HG03139 (cell line): ENCODE measurements at regions not wholly inside any gene's neighbourhood (a gene's known extent, or its start where the extent isn't known, plus 50 kb on each side); places are given as distances from the start of the nearest gene placed in this dataset.
A peak's percentile ranks its signal among the peaks of the same experiment; 100 is the strongest.
"Not testable (repeated sequence)": the region's sequence is repeated elsewhere in the genome, so short reads cannot be mapped to it uniquely, and the experiment has no call there.

ENCODE experiments used
- ATAC-seq: cut with Tn5 transposase; IDR thresholded peaks from one replicate; pipeline ENCODE4 v1.9.1; 2021; ENCODE audit not compliant: unreplicated experiment

GRCh38 chr5:157997991-157998504 lies 139.1 kb upstream of the CLINT1 start:
- ATAC-seq, result no peak

DNA sequence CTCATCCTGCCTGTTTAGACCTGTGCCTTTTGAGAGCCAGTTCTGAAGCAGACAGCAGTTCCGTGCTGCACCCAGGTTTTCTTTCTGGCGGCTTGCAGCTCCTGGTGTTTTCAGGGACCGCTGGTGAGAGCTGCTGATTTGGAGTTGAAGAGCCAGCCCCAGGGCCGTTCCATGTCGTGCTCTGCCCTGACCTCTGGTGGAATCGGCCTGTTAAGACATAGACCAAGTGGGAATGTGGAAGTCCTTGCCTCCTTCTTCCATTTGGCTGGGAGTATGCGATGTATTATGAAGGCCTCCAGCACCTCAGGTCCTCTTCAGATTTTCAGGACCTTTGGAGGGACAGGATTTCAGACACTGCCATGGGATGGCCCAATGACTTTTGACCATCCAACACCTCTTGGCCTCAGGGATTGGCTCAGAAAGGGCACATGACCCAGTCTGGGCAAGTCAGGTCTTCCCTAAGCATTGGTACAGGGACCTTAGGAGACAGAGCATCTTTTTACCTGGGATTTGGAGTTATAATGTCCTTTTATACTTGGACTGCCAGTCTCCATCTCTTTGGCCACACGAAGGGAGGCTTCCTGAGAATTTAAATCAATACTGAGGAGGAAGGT lies 136.1 kb upstream of the CLINT1 start:
- peak; percentile 76 for ATAC-seq

GRCh38 chr5:157993986-157994691 lies 135.2 kb upstream of the CLINT1 start:
- ATAC-seq, result no peak

- ATAC-seq, result no peak
Observed at GRCh38 chr5:157993201-157993600, 134.3 kb upstream of the CLINT1 start.

GRCh38 chr5:157990583-157991181 lies 131.7 kb upstream of the CLINT1 start:
- no peak for ATAC-seq

DNA sequence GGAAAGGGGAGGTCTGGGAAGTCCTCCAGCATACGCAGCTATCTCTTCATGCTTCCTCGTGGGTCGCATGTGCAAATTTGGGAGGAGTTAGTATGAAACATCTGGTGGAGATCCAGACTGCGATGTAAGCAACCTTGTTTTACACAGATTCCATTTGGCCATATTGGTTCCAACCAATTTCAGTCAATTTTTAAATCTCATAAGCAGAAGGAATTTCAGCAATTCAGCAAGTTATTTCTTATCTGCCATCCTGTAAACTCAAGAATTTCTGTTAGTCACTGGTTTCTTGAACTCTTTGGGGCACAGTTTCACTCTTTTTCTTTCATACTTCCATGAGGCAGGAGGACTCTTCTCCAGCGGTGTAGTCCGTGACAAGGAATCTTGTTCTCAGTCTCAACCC lies 130.4 kb upstream of the CLINT1 start:
- no peak for ATAC-seq

DNA sequence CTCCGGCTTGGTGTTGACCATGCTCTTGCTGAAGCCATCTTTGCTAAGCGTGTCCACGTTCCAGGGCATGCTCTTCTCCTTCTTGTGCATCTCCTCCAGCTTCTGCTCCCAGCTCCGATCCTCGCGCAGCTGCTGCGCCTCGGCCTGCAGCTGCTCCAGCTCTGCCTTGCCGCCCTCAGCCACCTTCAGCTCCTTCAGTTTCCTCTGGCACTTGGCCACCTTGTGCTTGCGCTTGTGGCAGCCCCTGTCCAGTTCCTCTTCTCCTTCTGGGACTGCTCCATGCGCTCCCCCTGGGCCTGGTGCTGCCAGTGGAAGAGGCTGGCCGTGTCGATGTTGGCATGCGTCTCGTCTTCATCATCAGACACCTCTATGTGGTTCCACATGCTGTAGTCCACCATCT lies 128.3 kb upstream of the CLINT1 start:
- ATAC-seq, result no peak

- ATAC-seq, result no peak
Observed at GRCh38 chr5:157986431-157986990, 127.6 kb upstream of the CLINT1 start.

DNA sequence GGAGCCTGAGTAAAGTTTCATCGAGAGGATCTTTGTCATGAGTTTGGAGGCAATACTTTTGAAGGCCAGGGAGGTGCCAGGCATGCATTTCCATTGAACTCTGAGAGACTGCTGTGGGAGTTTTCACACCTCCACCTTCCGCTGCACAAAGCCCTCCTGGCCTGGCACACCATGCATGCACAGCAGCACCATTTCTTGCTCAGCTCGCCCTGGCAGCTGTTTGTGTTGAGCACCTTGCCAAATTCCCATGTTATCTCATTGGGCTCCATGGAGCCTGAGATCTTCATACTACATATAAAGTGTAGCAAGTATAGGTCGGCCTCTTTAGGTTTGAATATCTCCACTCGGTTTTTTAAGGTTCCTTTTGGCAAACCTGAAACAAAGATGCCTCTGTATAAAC lies 125.7 kb upstream of the CLINT1 start:
- ATAC-seq, result no peak

- no peak for ATAC-seq
Observed at GRCh38 chr5:157983906-157984551, 125.1 kb upstream of the CLINT1 start.

GRCh38 chr5:157978061-157978460 lies 119.1 kb upstream of the CLINT1 start:
- no peak for ATAC-seq

- ATAC-seq, result no peak
Observed at GRCh38 chr5:157976429-157976828, 117.5 kb upstream of the CLINT1 start.

GRCh38 chr5:157972579-157972978 lies 113.6 kb upstream of the CLINT1 start:
- ATAC-seq, result no peak

DNA sequence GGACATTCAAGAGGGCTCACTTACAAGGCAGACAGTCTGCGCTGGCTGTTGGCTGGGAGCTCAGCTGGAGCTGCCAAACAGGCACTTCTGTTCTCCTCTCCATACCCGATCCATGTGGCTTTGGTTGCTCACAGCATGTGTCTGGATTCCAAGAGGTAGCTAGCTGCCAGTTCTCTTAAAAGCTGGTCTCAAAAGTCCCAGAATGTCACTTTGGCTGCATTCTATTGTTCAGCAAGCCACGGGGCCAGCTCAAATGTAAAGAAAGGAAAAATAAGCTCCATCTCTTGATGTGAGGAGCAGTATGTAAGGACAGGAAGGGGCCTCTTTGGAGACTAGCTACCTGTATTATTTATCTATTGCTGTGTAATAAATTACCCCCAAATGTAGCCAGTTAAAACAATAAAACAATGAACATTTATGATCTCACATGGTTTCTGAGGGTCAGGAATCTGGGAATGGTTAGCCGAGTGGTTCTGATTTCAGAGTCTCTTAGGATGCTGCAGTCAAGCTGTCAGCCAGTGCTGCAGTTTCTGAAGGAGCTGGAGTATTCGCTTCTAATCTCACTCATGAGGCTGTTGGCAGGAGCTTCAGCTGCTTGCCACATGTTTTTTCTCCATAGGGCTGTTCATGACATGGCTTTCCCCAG lies 112.7 kb upstream of the CLINT1 start:
- ATAC-seq, result no peak

GRCh38 chr5:157968570-157968969 lies 109.6 kb upstream of the CLINT1 start:
- ATAC-seq, result not testable (repeated sequence)

- ATAC-seq, result no peak
Observed at GRCh38 chr5:157965989-157966388, 107.0 kb upstream of the CLINT1 start.

- no peak for ATAC-seq
Observed at GRCh38 chr5:157965040-157965678, 106.2 kb upstream of the CLINT1 start.

DNA sequence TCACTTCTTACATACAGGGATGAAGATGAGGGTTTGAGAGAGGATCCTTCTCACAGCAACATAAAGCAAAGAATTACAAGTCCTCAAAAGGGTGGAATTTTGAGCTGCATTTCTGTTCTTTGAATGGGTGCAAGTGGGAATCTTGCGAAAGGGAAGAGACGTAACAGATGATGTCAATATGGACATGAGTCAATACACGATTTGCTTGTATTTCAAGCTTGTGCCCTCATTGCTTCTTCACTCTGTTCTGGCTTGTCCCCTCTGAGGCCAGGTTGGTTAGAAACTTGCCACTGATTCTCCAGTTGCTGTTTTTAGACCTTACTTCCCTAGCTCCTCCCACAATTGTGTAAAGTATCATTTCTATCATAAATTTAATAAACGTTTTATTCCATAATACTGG lies 104.8 kb upstream of the CLINT1 start:
- ATAC-seq, result no peak

- no peak for ATAC-seq
Observed at GRCh38 chr5:157963244-157963643, 104.3 kb upstream of the CLINT1 start.

GRCh38 chr5:157962686-157963085 lies 103.7 kb upstream of the CLINT1 start:
- ATAC-seq, result not testable (repeated sequence)
